H1 (cell line): ENCODE measurements at regions not wholly inside any gene's neighbourhood (a gene's known extent, or its start where the extent isn't known, plus 50 kb on each side); places are given as distances from the start of the nearest gene placed in this dataset.

Experiments
- CTCF ChIA-PET: fragments of 300-600 bp; sonication (Branson Sonifier 250); formaldehyde crosslinking; loops from one replicate; lab custom pipeline; 2021; ENCODE audit not compliant: partially characterized antibody; lab: Charles Lee
- POLR2A ChIA-PET: fragments of 300-600 bp; sonication (Branson Sonifier 250); formaldehyde crosslinking; loops from one replicate; lab custom pipeline; 2021; ENCODE audit warnings: inconsistent platforms; ENCODE audit not compliant: partially characterized antibody; lab: Charles Lee
- DNase-seq, 2 experiments: peaks; one replicate each; pipeline versions ENCODE4 v3.0.0 to v3.0.0-alpha.2; 2010 to 2022; ENCODE audit warnings: low spot score in 2 of 2, low read depth in 1 of 2, mixed read lengths in 1 of 2
- FAIRE-seq: peaks from 2 replicates; lab custom pipeline; 2011; peaks lifted over from hg19 to GRCh38; lab: Jason Lieb, UNC
- H2AFZ ChIP-seq: 2 replicates; pipeline ENCODE4 v1.8.1; 2012; ENCODE audit warnings: low read length, inconsistent platforms
- H2AK5ac ChIP-seq: 2 replicates; pipeline ENCODE4 v1.6.1; 2013; ENCODE audit warnings: low read depth, low read length
- H2BK120ac ChIP-seq: replicated peaks from 2 replicates; pipeline ENCODE3; 2013; ENCODE audit warnings: low read depth, low read length, inconsistent platforms
- H2BK12ac ChIP-seq: 2 replicates; pipeline ENCODE4 v1.6.1; 2013; ENCODE audit warnings: low read depth, low read length
- H2BK15ac ChIP-seq: 2 replicates; pipeline ENCODE4 v1.6.1; 2013; ENCODE audit warnings: low read length
- H2BK20ac ChIP-seq: 2 replicates; pipeline ENCODE4 v1.6.1; 2013; ENCODE audit warnings: low read length
- H2BK5ac ChIP-seq: 2 replicates; pipeline ENCODE4 v1.6.1; 2013; ENCODE audit warnings: low read depth, low read length
- H3K14ac ChIP-seq: 2 replicates; pipeline ENCODE4 v1.6.1; 2013; ENCODE audit warnings: inconsistent platforms; ENCODE audit not compliant: insufficient read length
- H3K18ac ChIP-seq: 2 replicates; pipeline ENCODE4 v1.6.1; 2013; ENCODE audit warnings: low read length; ENCODE audit errors: extremely low read depth
- H3K23ac ChIP-seq: 2 replicates; pipeline ENCODE4 v1.6.1; 2013; ENCODE audit warnings: inconsistent platforms; ENCODE audit not compliant: insufficient read length
- H3K23me2 ChIP-seq: 2 replicates; pipeline ENCODE4 v1.6.1; 2013; ENCODE audit warnings: low read depth, low read length
- H3K27ac ChIP-seq: 2 replicates; pipeline ENCODE4 v1.6.1; 2011; ENCODE audit warnings: low read depth, low read length, inconsistent platforms
- H3K27me3 ChIP-seq, 4 experiments: replicated peaks in 1 of 4; 1 replicate in 1 of 4; 2 replicates in 3 of 4; pipeline versions ENCODE4 v1.6.1 to v1.8.1; 2011 to 2013; ENCODE audit warnings: low read length in 3 of 4, mild to moderate bottlenecking in 3 of 4, inconsistent platforms in 2 of 4, mixed read lengths in 2 of 4, moderate library complexity in 1 of 4; ENCODE audit not compliant: control insufficient read depth in 3 of 4, insufficient read depth in 3 of 4; ENCODE audit errors: extremely low read depth in 1 of 4
- H3K36me3 ChIP-seq, 4 experiments: 2 replicates each; pipeline versions ENCODE4 v1.6.1 to v1.8.1; 2011 to 2013; ENCODE audit warnings: mild to moderate bottlenecking in 4 of 4, low read length in 3 of 4, moderate library complexity in 2 of 4, control low read depth in 1 of 4, inconsistent platforms in 1 of 4; ENCODE audit not compliant: insufficient read depth in 4 of 4, control insufficient read depth in 2 of 4
- H3K4ac ChIP-seq: replicated peaks from 2 replicates; pipeline ENCODE3; 2013; ENCODE audit warnings: low read length, low read depth, mixed read lengths, inconsistent platforms; ENCODE audit not compliant: insufficient read length
- H3K4me1 ChIP-seq, 4 experiments: replicated peaks in 1 of 4; 1 replicate in 1 of 4; 2 replicates in 3 of 4; pipeline versions ENCODE4 v1.6.1 to v1.8.1; 2011 to 2013; ENCODE audit warnings: low read length in 3 of 4, inconsistent platforms in 2 of 4, mixed read lengths in 1 of 4; ENCODE audit not compliant: insufficient read depth in 4 of 4, control insufficient read depth in 3 of 4
- H3K4me2 ChIP-seq, 2 experiments: 2 replicates each; pipeline versions ENCODE4 v1.6.1 to v1.8.1; 2011 to 2013; ENCODE audit warnings: low read depth in 2 of 2, low read length in 2 of 2, control low read depth in 1 of 2, inconsistent platforms in 1 of 2, mild to moderate bottlenecking in 1 of 2; ENCODE audit not compliant: insufficient read depth in 1 of 2
- H3K4me3 ChIP-seq, 4 experiments: fragments of 200-600, 300-600 bp in 1 of 4; sonication (generic), shearing (Covaris generic), sonication (Bioruptor Twin) in 1 of 4; 2 replicates each; pipeline versions ENCODE4 v1.5.1 to v1.8.1; 2011 to 2016; ENCODE audit warnings: low read length in 4 of 4, low read depth in 3 of 4, control low read depth in 2 of 4, inconsistent platforms in 2 of 4, mild to moderate bottlenecking in 2 of 4, mixed read lengths in 1 of 4, moderate library complexity in 1 of 4; ENCODE audit not compliant: insufficient read depth in 2 of 4; ENCODE audit errors: extremely low read depth in 1 of 4
- H3K56ac ChIP-seq: replicated peaks from 2 replicates; pipeline ENCODE3; 2013; ENCODE audit warnings: low read depth, mild to moderate bottlenecking, mixed read lengths, low read length, inconsistent platforms; ENCODE audit not compliant: insufficient read length
- H3K79me1 ChIP-seq: 2 replicates; pipeline ENCODE4 v1.6.1; 2013; ENCODE audit warnings: low read depth, low read length, control low read depth
- H3K79me2 ChIP-seq, 2 experiments: 2 replicates each; pipeline versions ENCODE4 v1.6.1 to v1.8.1; 2012 to 2013; ENCODE audit warnings: low read length in 2 of 2, mild to moderate bottlenecking in 2 of 2, inconsistent platforms in 1 of 2; ENCODE audit not compliant: insufficient read depth in 2 of 2, control insufficient read depth in 1 of 2
- H3K9ac ChIP-seq, 4 experiments: replicated peaks in 1 of 4; 1 replicate in 1 of 4; 2 replicates in 3 of 4; pipeline versions ENCODE4 v1.6.1 to v1.8.1; 2011 to 2013; ENCODE audit warnings: low read depth in 3 of 4, low read length in 3 of 4, control low read depth in 2 of 4, mild to moderate bottlenecking in 2 of 4, moderate library complexity in 2 of 4, inconsistent platforms in 1 of 4; ENCODE audit errors: extremely low read depth in 1 of 4
- H3K9me3 ChIP-seq, 2 experiments: 2 replicates each; pipeline versions ENCODE4 v1.6.1 to v1.8.1; 2012 to 2013; ENCODE audit warnings: mild to moderate bottlenecking in 2 of 2, moderate library complexity in 2 of 2, control low read depth in 1 of 2, inconsistent platforms in 1 of 2, low read depth in 1 of 2, low read length in 1 of 2, mixed read lengths in 1 of 2; ENCODE audit not compliant: insufficient read depth in 2 of 2
- H4K20me1 ChIP-seq, 2 experiments: replicated peaks in 1 of 2; 2 replicates each; pipeline versions ENCODE3 to v1.8.1; 2011 to 2013; ENCODE audit warnings: inconsistent platforms in 2 of 2, low read length in 2 of 2, mild to moderate bottlenecking in 1 of 2; ENCODE audit not compliant: insufficient read depth in 2 of 2, control insufficient read depth in 1 of 2
- H4K5ac ChIP-seq: 2 replicates; pipeline ENCODE4 v1.6.1; 2013; ENCODE audit warnings: low read length, low read depth, mixed read lengths, inconsistent platforms; ENCODE audit not compliant: insufficient read length
- H4K8ac ChIP-seq: 2 replicates; pipeline ENCODE4 v1.8.0; 2013; ENCODE audit warnings: mild to moderate bottlenecking, moderate library complexity, low read length, inconsistent platforms; ENCODE audit not compliant: insufficient read depth; ENCODE audit errors: extremely low read depth
- H4K91ac ChIP-seq: replicated peaks from 2 replicates; pipeline ENCODE3; 2013; ENCODE audit warnings: low read length, mixed read lengths, inconsistent platforms; ENCODE audit not compliant: insufficient read length
- BCL11A ChIP-seq, 2 experiments: IDR thresholded peaks; one replicate each; pipeline ENCODE4 v1.6.1; 2011; ENCODE audit warnings: low read depth in 2 of 2, low read length in 2 of 2, mild to moderate bottlenecking in 2 of 2
- CTBP2 ChIP-seq: IDR thresholded peaks from 2 replicates; pipeline ENCODE4 v1.7.0; 2011; ENCODE audit warnings: borderline replicate concordance, mild to moderate bottlenecking, moderate library complexity, mixed read lengths, low read length; ENCODE audit not compliant: insufficient read depth, insufficient read length
- CTCF ChIP-seq, 3 experiments: IDR thresholded peaks; 1 replicate in 2 of 3; 2 replicates in 1 of 3; pipeline versions ENCODE4 v1.5.1 to v1.6.1; 2011; ENCODE audit warnings: low read length in 3 of 3, mild to moderate bottlenecking in 3 of 3, inconsistent platforms in 2 of 3, low read depth in 1 of 3, moderate library complexity in 1 of 3; ENCODE audit not compliant: insufficient read depth in 1 of 3; ENCODE audit errors: control extremely low read depth in 1 of 3
- EGR1 ChIP-seq: IDR thresholded peaks from 2 replicates; pipeline ENCODE4 v1.6.1; 2011; ENCODE audit warnings: low read depth, low read length, borderline replicate concordance
- EP300 ChIP-seq, 2 experiments: IDR thresholded peaks; 1 replicate in 1 of 2; 2 replicates in 1 of 2; pipeline ENCODE4 v1.6.1; 2011 to 2012; ENCODE audit warnings: low read depth in 2 of 2, low read length in 2 of 2, mild to moderate bottlenecking in 2 of 2, borderline replicate concordance in 1 of 2, inconsistent platforms in 1 of 2, moderate library complexity in 1 of 2
- GABPA ChIP-seq: IDR thresholded peaks from 2 replicates; pipeline ENCODE4 v1.6.1; 2011; ENCODE audit warnings: mild to moderate bottlenecking, low read length, moderate library complexity, borderline replicate concordance; ENCODE audit not compliant: insufficient read depth
- HDAC2 ChIP-seq, 2 experiments: fragments of 300-600 bp in 1 of 2; sonication (generic) in 1 of 2; IDR thresholded peaks; 2 replicates each; pipeline ENCODE4 v1.6.1; 2011 to 2012; ENCODE audit warnings: low read depth in 2 of 2, low read length in 2 of 2, mild to moderate bottlenecking in 2 of 2, moderate library complexity in 2 of 2, borderline replicate concordance in 1 of 2, inconsistent platforms in 1 of 2
- TBP ChIP-seq: IDR thresholded peaks from 2 replicates; pipeline ENCODE4 v1.6.1; 2011; ENCODE audit warnings: low read depth, low read length, improper control_type of control experiment
- WGBS, 2 experiments: shearing (Covaris generic) in 1 of 2; methylation state at CpG; one replicate each; pipeline versions ENCODE4 v1.1.6 to v1.1.7; 2013 to 2015; ENCODE audit warnings: low lambda C conversion rate in 2 of 2, mixed read lengths in 2 of 2, inconsistent platforms in 1 of 2, low coverage in 1 of 2, missing lambda C conversion rate in 1 of 2; ENCODE audit not compliant: insufficient replicate concordance in 2 of 2, insufficient coverage in 1 of 2, insufficient read length in 1 of 2; ENCODE audit errors: extremely low coverage in 1 of 2, missing lambda C conversion rate in 1 of 2; 5-methylcytosine and 5-hydroxymethylcytosine counted together

GRCh38 chr6:139736325-139736906, 362.0 kb upstream of the CITED2 start:
- Histone ChIP-seq H4K20me1 (no peaks in the 10 kb centered on the region), H3K27ac (no peak overlapping the region), H2BK15ac (no peak overlapping the region), H2BK120ac (no peak overlapping the region), H2AFZ (0 out of 2 replicates have a peak overlapping the region, but pooled peaks have one; percentile 22), H3K18ac (no peak overlapping the region), H3K23me2 (no peaks in the 10 kb centered on the region), H4K8ac (no peak overlapping the region), H2BK12ac (no peak overlapping the region), H3K4me2 (no peak overlapping the region), H2AK5ac (no peak overlapping the region), H4K5ac (no peak overlapping the region), H3K27me3 (no peaks in the 10 kb centered on the region; a peak in 1 of 7 replicates), H3K4ac (no peak overlapping the region), H3K4me3 (no peak overlapping the region), H3K9me3 (no peaks in the 10 kb centered on the region), H2BK20ac (no peak overlapping the region), H4K91ac (no peak overlapping the region), H3K23ac (no peak overlapping the region), H3K9ac (no peak overlapping the region), H3K4me1 (no peaks in the 10 kb centered on the region), H3K56ac (no peak overlapping the region), H2BK5ac (no peak overlapping the region), H3K79me1 (no peaks in the 10 kb centered on the region), H3K36me3 (no peaks in the 10 kb centered on the region), H3K79me2 (no peaks in the 10 kb centered on the region), H3K14ac (no peak overlapping the region)
- 79% methylated on average over 2 of the region's 2 CpGs; no CpG with 5 or more reads in 1 of the 2 experiments for WGBS, 2 experiments
- TF ChIP-seq GABPA, result no peak
- TF ChIP-seq CTBP2, result no peak
- no peak for TF ChIP-seq BCL11A (IDR thresholded peaks at IDR 0.05; ENCODE audit: low read depth in 2 of 2, low read length in 2 of 2)
- TF ChIP-seq EGR1, result no peak
- TF ChIP-seq TBP, result no peak
- no peak for TF ChIP-seq CTCF (IDR thresholded peaks at IDR 0.05; ENCODE audit: control extremely low read depth in 1 of 3, insufficient read depth in 1 of 3, low read depth in 1 of 3, low read length in 3 of 3)
- TF ChIP-seq HDAC2 (IDR thresholded peaks at IDR 0.05; ENCODE audit: borderline replicate concordance in 1 of 2, low read depth in 2 of 2, low read length in 2 of 2), result no peak
- no peak for TF ChIP-seq EP300 (IDR thresholded peaks at IDR 0.05; ENCODE audit: borderline replicate concordance in 1 of 2, low read depth in 2 of 2, low read length in 2 of 2)
- CTCF ChIA-PET, result interaction anchor here (0.8 kb wide), 1 partner anchor 19 kb away, joined by 3 read pairs; no protein-coding TSS in a partner anchor
- POLR2A ChIA-PET, result no interaction called here
- FAIRE-seq, result no peak
- DNase-seq, result no peak
